ENCODE measurements at regions not wholly inside any gene's neighbourhood (a gene's known extent, or its start where the extent isn't known, plus 50 kb on each side); places are given as distances from the start of the nearest gene placed in this dataset.

GRCh38 chr4:32462944-32463343 lies 1742.8 kb downstream of the PCDH7 start:
- no peak overlapping the region for H3K4me3 ChIP-seq (ENCODE audit: low read length)
- no peaks in the 10 kb centered on the region for H3K36me3 Mint-ChIP-seq (ENCODE audit: low read depth)
- H3K4me3 Mint-ChIP-seq: no peak overlapping the region
- ChIA-PET CTCF (no interaction called here), POLR2A (no interaction called here)
- ATAC-seq (ENCODE audit: poor library complexity) (no peak), DNase-seq (no peak)
- H3K27me3 Mint-ChIP-seq: no peaks in the 10 kb centered on the region
- intact Hi-C loops (cut with DNase I, micrococcal nuclease): no loop called here
- H3K27ac ChIP-seq (ENCODE audit: low read depth in 1 of 2, low read length in 2 of 2): no peak overlapping the region
- no peak overlapping the region for H3K27ac Mint-ChIP-seq
- no peaks in the 10 kb centered on the region for H3K9me3 ChIP-seq (ENCODE audit: control insufficient read depth in 1 of 2, insufficient read depth in 1 of 2, low read length in 2 of 2)
- TF ChIP-seq CTCF (IDR thresholded peaks at IDR 0.05): no peak
- H3K27me3 ChIP-seq (ENCODE audit: control insufficient read depth in 1 of 2, insufficient read depth in 2 of 2, low read length in 2 of 2): no peaks in the 10 kb centered on the region
- no peaks in the 10 kb centered on the region for H3K4me1 ChIP-seq (ENCODE audit: insufficient read depth, low read length)
- H3K4me1 Mint-ChIP-seq (ENCODE audit: low read depth): no peaks in the 10 kb centered on the region
- peaks cover 2% of the 10 kb centered on the region for H3K9me3 Mint-ChIP-seq
- no peaks in the 10 kb centered on the region for H3K36me3 ChIP-seq (ENCODE audit: insufficient read depth, low read length)

- no peak overlapping the region for H3K4me3 ChIP-seq (ENCODE audit: low read length)
- intact Hi-C loops (cut with DNase I, micrococcal nuclease): no loop called here
- H3K27me3 ChIP-seq (ENCODE audit: control insufficient read depth in 1 of 2, insufficient read depth in 2 of 2, low read length in 2 of 2): no peaks in the 10 kb centered on the region
- H3K36me3 Mint-ChIP-seq (ENCODE audit: low read depth): no peaks in the 10 kb centered on the region
- no peaks in the 10 kb centered on the region for H3K4me1 Mint-ChIP-seq (ENCODE audit: low read depth)
- H3K9me3 Mint-ChIP-seq: peaks cover 4% of the 10 kb centered on the region
- no peaks in the 10 kb centered on the region for H3K4me1 ChIP-seq (ENCODE audit: insufficient read depth, low read length)
- TF ChIP-seq CTCF (IDR thresholded peaks at IDR 0.05): no peak
- no peaks in the 10 kb centered on the region for H3K27me3 Mint-ChIP-seq
- no peaks in the 10 kb centered on the region for H3K36me3 ChIP-seq (ENCODE audit: insufficient read depth, low read length)
- no peak overlapping the region for H3K4me3 Mint-ChIP-seq
- POLR2A ChIA-PET: no interaction called here
- H3K9me3 ChIP-seq (ENCODE audit: control insufficient read depth in 1 of 2, insufficient read depth in 1 of 2, low read length in 2 of 2): peaks cover 0 to 5% of the 10 kb centered on the region in 2 experiments
- CTCF ChIA-PET: no interaction called here
- DNase-seq (no peak), ATAC-seq (ENCODE audit: poor library complexity) (no peak)
- H3K27ac Mint-ChIP-seq: no peak overlapping the region
- H3K27ac ChIP-seq (ENCODE audit: low read depth in 1 of 2, low read length in 2 of 2): no peak overlapping the region
Measured at GRCh38 chr4:32470087-32470585, 1750.0 kb downstream of the PCDH7 start.

GRCh38 chr4:32472918-32473317 lies 1752.7 kb downstream of the PCDH7 start:
- Mint-ChIP-seq H3K4me1 (ENCODE audit: low read depth) (no peaks in the 10 kb centered on the region), H3K9me3 (peaks cover 4% of the 10 kb centered on the region), H3K4me3 (no peak overlapping the region), H3K27me3 (no peaks in the 10 kb centered on the region), H3K27ac (no peak overlapping the region), H3K36me3 (ENCODE audit: low read depth) (no peaks in the 10 kb centered on the region)
- Histone ChIP-seq H3K4me3 (ENCODE audit: low read length) (no peak overlapping the region), H3K36me3 (ENCODE audit: insufficient read depth, low read length) (no peaks in the 10 kb centered on the region), H3K27me3 (ENCODE audit: control insufficient read depth in 1 of 2, insufficient read depth in 2 of 2, low read length in 2 of 2) (no peaks in the 10 kb centered on the region), H3K9me3 (ENCODE audit: control insufficient read depth in 1 of 2, insufficient read depth in 1 of 2, low read length in 2 of 2) (peaks cover 0 to 10% of the 10 kb centered on the region in 2 experiments), H3K4me1 (ENCODE audit: insufficient read depth, low read length) (no peaks in the 10 kb centered on the region), H3K27ac (ENCODE audit: low read depth in 1 of 2, low read length in 2 of 2) (no peak overlapping the region)
- intact Hi-C loops (cut with DNase I, micrococcal nuclease): no loop called here
- no peak for ATAC-seq (ENCODE audit: poor library complexity)
- ChIA-PET POLR2A (no interaction called here), CTCF (no interaction called here)
- no peak for DNase-seq
- TF ChIP-seq CTCF (IDR thresholded peaks at IDR 0.05): no peak
